ENCODE measurements at regions not wholly inside any gene's neighbourhood (a gene's known extent, or its start where the extent isn't known, plus 50 kb on each side); places are given as distances from the start of the nearest gene placed in this dataset.
A peak's percentile ranks its signal among the peaks of the same experiment; 100 is the strongest.

DNA sequence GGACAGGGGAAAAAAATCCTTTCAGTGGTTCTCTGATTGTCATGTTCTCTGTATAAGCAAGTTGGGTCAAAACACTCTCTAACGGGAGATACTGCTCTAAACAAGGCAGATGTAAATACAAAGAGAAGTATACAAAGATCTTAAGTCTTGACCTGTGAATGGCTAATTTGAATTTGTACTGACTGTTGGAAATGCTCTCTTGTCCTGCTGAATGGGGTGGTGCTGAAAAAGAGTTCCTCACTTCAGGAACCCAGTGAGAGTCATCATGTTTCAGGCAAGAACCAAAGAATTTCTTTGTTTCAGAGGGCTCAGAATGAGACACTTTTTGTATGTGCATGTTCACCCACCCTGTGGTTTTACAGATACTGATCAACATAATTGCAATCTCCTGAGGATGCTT lies 461.0 kb downstream of the NR2F1-AS1 start:
- DNase-seq, result no peak

DNA sequence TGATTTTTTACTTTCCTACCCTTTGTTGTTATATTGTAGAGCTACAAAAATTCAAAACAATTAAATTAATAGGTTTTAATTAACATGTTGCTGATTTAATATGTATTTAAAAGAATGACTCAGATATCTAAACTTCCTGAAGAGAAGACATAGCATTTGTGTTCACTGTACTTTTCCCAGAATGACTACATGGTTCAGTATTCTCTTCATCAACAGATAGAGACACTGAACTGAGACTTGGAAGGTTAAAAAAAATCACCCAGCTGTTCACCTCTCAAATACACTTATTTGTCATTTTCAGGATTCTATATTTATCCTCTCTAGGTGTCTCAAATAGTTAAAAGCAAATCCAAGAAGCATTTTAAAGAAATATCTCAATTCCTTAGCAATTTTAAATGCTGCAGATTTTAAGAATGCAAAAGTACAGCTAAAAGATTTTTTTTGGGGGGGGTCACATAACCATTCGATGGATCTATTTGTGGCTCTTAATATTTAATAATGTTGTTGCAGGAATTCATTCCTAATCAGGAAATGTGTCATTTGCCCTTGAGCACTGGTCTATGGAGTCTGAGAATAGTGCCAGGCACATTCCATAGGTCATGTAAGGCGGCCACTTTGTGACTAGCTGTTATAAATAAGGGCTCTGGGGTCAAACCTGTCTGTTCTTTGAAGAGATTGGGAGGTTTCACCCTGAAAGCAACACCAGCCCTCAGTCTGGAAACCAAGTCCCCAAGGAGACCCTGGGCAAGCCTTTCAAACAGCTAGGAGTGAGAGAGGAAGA lies 463.1 kb downstream of the NR2F1-AS1 start:
- no peak for DNase-seq

DNA sequence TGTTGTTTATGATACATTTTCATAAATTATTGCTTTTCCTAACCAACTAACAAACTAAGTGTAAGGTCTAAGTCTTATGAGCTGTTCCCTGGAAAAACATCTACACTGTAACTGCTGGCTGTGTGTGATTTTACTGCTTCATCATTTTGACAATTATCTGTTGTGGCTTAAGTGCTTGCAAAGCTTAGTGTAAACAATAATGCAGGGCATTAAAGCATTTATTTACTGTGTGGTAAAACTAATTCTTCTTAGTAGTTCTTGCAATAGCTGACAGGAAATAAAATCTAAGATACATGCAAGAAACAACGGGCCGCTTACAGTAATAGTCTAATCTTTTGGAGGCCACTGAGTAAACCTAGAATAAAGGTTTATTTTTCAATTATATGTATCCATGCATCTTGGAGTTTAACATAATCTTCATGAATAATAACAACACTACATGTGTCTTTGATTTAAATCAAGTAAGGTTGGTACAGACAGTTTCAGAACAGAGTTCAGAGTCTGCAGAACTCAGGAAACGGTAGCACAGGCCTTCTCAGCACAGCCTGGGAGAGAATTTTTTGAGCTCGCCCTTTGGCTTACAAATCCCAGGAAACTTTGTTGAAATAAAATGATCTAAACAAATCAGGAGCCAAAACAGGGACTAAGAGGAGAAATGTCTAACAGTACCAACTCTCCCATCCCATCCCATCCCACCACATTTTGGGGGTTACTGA lies 473.1 kb downstream of the NR2F1-AS1 start:
- no peak for DNase-seq

- no peak for DNase-seq
Observed at GRCh38 chr5:93107141-93107540, 473.9 kb downstream of the NR2F1-AS1 start.

- DNase-seq, result no peak
Observed at GRCh38 chr5:93101661-93102060, 479.4 kb downstream of the NR2F1-AS1 start.

- DNase-seq, result no peak
Observed at GRCh38 chr5:93100976-93101375, 480.0 kb downstream of the NR2F1-AS1 start.

- no peak for DNase-seq
Observed at GRCh38 chr5:93100428-93100827, 480.6 kb downstream of the NR2F1-AS1 start.

GRCh38 chr5:93099902-93100347 lies 481.1 kb downstream of the NR2F1-AS1 start:
- DNase-seq, result no peak

DNA sequence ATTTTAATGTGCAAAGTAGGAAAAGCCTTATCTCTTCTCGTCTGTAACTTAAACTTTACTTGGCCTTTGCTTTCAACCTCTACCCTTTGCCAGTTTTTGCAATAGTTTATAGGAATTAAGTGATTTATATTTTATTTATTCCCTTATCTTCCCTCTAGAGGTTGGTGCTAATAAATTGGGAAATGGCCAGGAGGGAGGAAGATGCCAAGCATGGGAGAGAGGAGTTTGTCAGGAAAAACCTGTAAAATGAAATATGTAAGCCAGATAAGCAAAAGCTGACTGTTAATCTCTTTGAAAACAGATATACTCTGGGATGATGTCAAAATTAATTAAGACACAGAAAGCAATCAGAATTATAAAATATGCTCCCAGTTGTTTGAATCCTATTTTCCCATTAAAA lies 484.5 kb downstream of the NR2F1-AS1 start:
- no peak for DNase-seq

GRCh38 chr5:93092349-93093105 lies 488.5 kb downstream of the NR2F1-AS1 start:
- DNase-seq, result peak in 1 of 58 donors; percentile 2

GRCh38 chr5:93090698-93091097 lies 490.3 kb downstream of the NR2F1-AS1 start:
- no peak for DNase-seq

- peak in 1 of 58 donors; percentile 21 for DNase-seq
Observed at GRCh38 chr5:93088592-93089389, 492.2 kb downstream of the NR2F1-AS1 start.

DNA sequence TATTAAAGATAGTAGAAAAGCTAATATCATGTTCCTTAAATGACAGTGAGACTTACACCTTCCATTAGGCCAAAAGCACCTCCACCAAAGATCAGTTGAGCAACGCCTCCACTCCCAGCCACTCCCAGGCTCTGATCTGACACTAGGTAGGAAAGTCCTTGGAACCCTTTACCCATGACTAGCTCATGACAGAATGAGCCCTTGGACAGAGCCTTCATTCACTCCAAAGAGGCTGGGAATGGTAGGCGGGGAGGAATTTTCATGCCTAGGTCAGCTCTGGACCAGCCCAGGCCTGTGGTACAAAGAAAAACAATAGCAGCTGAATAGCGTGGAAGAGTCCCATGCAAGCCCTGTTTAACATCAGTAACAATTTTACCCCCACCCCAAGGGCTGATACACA lies 493.7 kb downstream of the NR2F1-AS1 start:
- DNase-seq, result no peak

DNA sequence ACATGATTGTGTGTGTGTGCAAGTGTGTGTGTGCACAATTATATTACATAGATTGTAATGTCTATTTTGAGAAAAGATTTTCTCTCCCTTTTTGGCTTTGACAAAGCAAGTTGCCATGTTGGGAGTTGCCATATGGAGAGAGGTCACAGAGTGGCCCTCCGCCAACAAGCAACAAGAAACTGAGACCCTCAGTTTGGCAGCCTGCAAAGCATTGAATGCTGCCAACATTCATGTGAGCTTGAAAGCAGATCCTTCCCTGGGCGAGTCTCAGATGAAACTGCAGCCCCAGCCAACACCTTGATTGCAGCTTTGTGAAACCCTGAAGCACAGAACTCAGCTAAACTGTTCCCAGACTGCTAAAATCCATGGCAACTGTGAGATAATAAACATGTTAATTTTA lies 498.0 kb downstream of the NR2F1-AS1 start:
- DNase-seq, result no peak

DNA sequence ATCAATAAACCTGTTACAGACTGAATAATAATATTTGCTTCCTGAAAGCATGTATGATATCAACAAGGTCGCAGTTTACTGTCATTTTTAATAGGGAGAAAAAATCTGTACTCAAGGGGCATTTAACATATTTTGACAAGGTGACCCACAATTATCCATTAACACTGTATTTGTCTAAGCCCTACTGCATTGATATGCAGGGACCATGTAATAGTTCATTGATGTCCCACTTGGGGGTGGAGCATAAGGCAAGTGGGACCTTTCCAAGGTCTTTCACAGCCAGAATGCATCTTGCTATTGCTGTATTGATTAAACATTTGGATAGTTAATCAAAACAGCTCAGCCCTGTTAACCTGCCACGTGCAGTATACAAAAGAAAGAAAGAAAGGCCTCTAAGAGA lies 502.0 kb downstream of the NR2F1-AS1 start:
- DNase-seq, result no peak

DNA sequence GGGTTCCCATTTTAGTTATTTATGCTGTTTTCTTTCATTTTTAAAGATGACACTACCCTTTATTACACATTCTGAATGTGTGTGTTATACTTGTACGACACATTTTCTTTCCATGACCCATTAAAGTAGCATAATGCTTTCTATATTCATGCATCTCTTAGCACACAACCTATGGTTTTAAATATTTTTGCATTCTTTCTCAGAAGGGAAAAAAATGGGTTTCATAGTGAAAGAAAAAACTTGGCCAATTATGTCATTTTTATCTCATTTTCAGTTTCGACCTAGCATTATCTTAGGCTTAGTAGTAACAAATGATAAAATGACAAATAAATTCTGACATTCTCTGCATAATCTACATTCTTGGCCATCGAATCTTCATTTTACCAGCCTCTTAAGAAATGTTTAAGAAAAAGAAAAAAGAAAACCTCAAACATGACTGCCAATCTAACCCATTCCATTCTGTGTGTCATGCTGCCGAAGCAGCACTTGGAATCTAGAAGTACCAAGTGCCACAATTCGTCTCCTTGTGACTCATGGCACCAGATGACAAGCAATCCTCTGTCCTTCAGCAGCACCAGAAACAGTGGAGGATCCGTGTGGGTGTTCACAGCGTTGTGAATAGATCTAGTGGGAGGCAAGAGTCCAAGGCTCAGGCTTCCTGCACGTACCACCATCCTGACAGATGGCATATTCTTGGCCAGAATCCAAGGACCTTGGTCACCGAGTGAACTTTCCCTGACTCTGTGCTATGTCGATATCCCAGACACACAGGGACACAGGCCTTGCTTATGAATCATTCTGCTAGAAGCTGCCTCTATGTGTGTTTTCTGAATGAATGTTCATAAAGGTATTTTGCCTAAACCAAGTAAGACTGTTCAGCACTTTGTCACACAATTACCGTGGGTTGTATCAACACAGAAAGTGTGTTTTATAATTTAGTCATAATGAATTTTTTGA lies 502.7 kb downstream of the NR2F1-AS1 start:
- peak in 53 of 58 donors; percentile 3 to 85 (median 47) for DNase-seq

GRCh38 chr5:93076566-93076965 lies 504.5 kb downstream of the NR2F1-AS1 start:
- DNase-seq, result no peak

GRCh38 chr5:93076096-93076495 lies 504.9 kb downstream of the NR2F1-AS1 start:
- no peak for DNase-seq

- DNase-seq, result no peak
Observed at GRCh38 chr5:93073547-93073946, 507.5 kb downstream of the NR2F1-AS1 start.
